H1 (cell line): ENCODE measurements at regions not wholly inside any gene's neighbourhood (a gene's known extent, or its start where the extent isn't known, plus 50 kb on each side); places are given as distances from the start of the nearest gene placed in this dataset.

Experiments used
- CTCF ChIA-PET: fragments of 300-600 bp; sonication (Branson Sonifier 250); formaldehyde crosslinking; loops from one replicate; lab custom pipeline; 2021; ENCODE audit not compliant: partially characterized antibody; lab: Charles Lee
- POLR2A ChIA-PET: fragments of 300-600 bp; sonication (Branson Sonifier 250); formaldehyde crosslinking; loops from one replicate; lab custom pipeline; 2021; ENCODE audit warnings: inconsistent platforms; ENCODE audit not compliant: partially characterized antibody; lab: Charles Lee
- DNase-seq, 2 experiments: peaks; one replicate each; pipeline versions ENCODE4 v3.0.0 to v3.0.0-alpha.2; 2010 to 2022; ENCODE audit warnings: low spot score in 2 of 2, low read depth in 1 of 2, mixed read lengths in 1 of 2
- FAIRE-seq: peaks from 2 replicates; lab custom pipeline; 2011; peaks lifted over from hg19 to GRCh38; lab: Jason Lieb, UNC
- H2AFZ ChIP-seq: 2 replicates; pipeline ENCODE4 v1.8.1; 2012; ENCODE audit warnings: low read length, inconsistent platforms
- H2AK5ac ChIP-seq: 2 replicates; pipeline ENCODE4 v1.6.1; 2013; ENCODE audit warnings: low read depth, low read length
- H2BK120ac ChIP-seq: replicated peaks from 2 replicates; pipeline ENCODE3; 2013; ENCODE audit warnings: low read depth, low read length, inconsistent platforms
- H2BK12ac ChIP-seq: 2 replicates; pipeline ENCODE4 v1.6.1; 2013; ENCODE audit warnings: low read depth, low read length
- H2BK15ac ChIP-seq: 2 replicates; pipeline ENCODE4 v1.6.1; 2013; ENCODE audit warnings: low read length
- H2BK20ac ChIP-seq: 2 replicates; pipeline ENCODE4 v1.6.1; 2013; ENCODE audit warnings: low read length
- H2BK5ac ChIP-seq: 2 replicates; pipeline ENCODE4 v1.6.1; 2013; ENCODE audit warnings: low read depth, low read length
- H3K14ac ChIP-seq: 2 replicates; pipeline ENCODE4 v1.6.1; 2013; ENCODE audit warnings: inconsistent platforms; ENCODE audit not compliant: insufficient read length
- H3K18ac ChIP-seq: 2 replicates; pipeline ENCODE4 v1.6.1; 2013; ENCODE audit warnings: low read length; ENCODE audit errors: extremely low read depth
- H3K23ac ChIP-seq: 2 replicates; pipeline ENCODE4 v1.6.1; 2013; ENCODE audit warnings: inconsistent platforms; ENCODE audit not compliant: insufficient read length
- H3K23me2 ChIP-seq: 2 replicates; pipeline ENCODE4 v1.6.1; 2013; ENCODE audit warnings: low read depth, low read length
- H3K27ac ChIP-seq: 2 replicates; pipeline ENCODE4 v1.6.1; 2011; ENCODE audit warnings: low read depth, low read length, inconsistent platforms
- H3K27me3 ChIP-seq, 4 experiments: replicated peaks in 1 of 4; 1 replicate in 1 of 4; 2 replicates in 3 of 4; pipeline versions ENCODE4 v1.6.1 to v1.8.1; 2011 to 2013; ENCODE audit warnings: low read length in 3 of 4, mild to moderate bottlenecking in 3 of 4, inconsistent platforms in 2 of 4, mixed read lengths in 2 of 4, moderate library complexity in 1 of 4; ENCODE audit not compliant: control insufficient read depth in 3 of 4, insufficient read depth in 3 of 4; ENCODE audit errors: extremely low read depth in 1 of 4
- H3K36me3 ChIP-seq, 4 experiments: 2 replicates each; pipeline versions ENCODE4 v1.6.1 to v1.8.1; 2011 to 2013; ENCODE audit warnings: mild to moderate bottlenecking in 4 of 4, low read length in 3 of 4, moderate library complexity in 2 of 4, control low read depth in 1 of 4, inconsistent platforms in 1 of 4; ENCODE audit not compliant: insufficient read depth in 4 of 4, control insufficient read depth in 2 of 4
- H3K4ac ChIP-seq: replicated peaks from 2 replicates; pipeline ENCODE3; 2013; ENCODE audit warnings: low read length, low read depth, mixed read lengths, inconsistent platforms; ENCODE audit not compliant: insufficient read length
- H3K4me1 ChIP-seq, 4 experiments: replicated peaks in 1 of 4; 1 replicate in 1 of 4; 2 replicates in 3 of 4; pipeline versions ENCODE4 v1.6.1 to v1.8.1; 2011 to 2013; ENCODE audit warnings: low read length in 3 of 4, inconsistent platforms in 2 of 4, mixed read lengths in 1 of 4; ENCODE audit not compliant: insufficient read depth in 4 of 4, control insufficient read depth in 3 of 4
- H3K4me2 ChIP-seq, 2 experiments: 2 replicates each; pipeline versions ENCODE4 v1.6.1 to v1.8.1; 2011 to 2013; ENCODE audit warnings: low read depth in 2 of 2, low read length in 2 of 2, control low read depth in 1 of 2, inconsistent platforms in 1 of 2, mild to moderate bottlenecking in 1 of 2; ENCODE audit not compliant: insufficient read depth in 1 of 2
- H3K4me3 ChIP-seq, 4 experiments: fragments of 200-600, 300-600 bp in 1 of 4; sonication (generic), shearing (Covaris generic), sonication (Bioruptor Twin) in 1 of 4; 2 replicates each; pipeline versions ENCODE4 v1.5.1 to v1.8.1; 2011 to 2016; ENCODE audit warnings: low read length in 4 of 4, low read depth in 3 of 4, control low read depth in 2 of 4, inconsistent platforms in 2 of 4, mild to moderate bottlenecking in 2 of 4, mixed read lengths in 1 of 4, moderate library complexity in 1 of 4; ENCODE audit not compliant: insufficient read depth in 2 of 4; ENCODE audit errors: extremely low read depth in 1 of 4
- H3K56ac ChIP-seq: replicated peaks from 2 replicates; pipeline ENCODE3; 2013; ENCODE audit warnings: low read depth, mild to moderate bottlenecking, mixed read lengths, low read length, inconsistent platforms; ENCODE audit not compliant: insufficient read length
- H3K79me1 ChIP-seq: 2 replicates; pipeline ENCODE4 v1.6.1; 2013; ENCODE audit warnings: low read depth, low read length, control low read depth
- H3K79me2 ChIP-seq, 2 experiments: 2 replicates each; pipeline versions ENCODE4 v1.6.1 to v1.8.1; 2012 to 2013; ENCODE audit warnings: low read length in 2 of 2, mild to moderate bottlenecking in 2 of 2, inconsistent platforms in 1 of 2; ENCODE audit not compliant: insufficient read depth in 2 of 2, control insufficient read depth in 1 of 2
- H3K9ac ChIP-seq, 4 experiments: replicated peaks in 1 of 4; 1 replicate in 1 of 4; 2 replicates in 3 of 4; pipeline versions ENCODE4 v1.6.1 to v1.8.1; 2011 to 2013; ENCODE audit warnings: low read depth in 3 of 4, low read length in 3 of 4, control low read depth in 2 of 4, mild to moderate bottlenecking in 2 of 4, moderate library complexity in 2 of 4, inconsistent platforms in 1 of 4; ENCODE audit errors: extremely low read depth in 1 of 4
- H3K9me3 ChIP-seq, 2 experiments: 2 replicates each; pipeline versions ENCODE4 v1.6.1 to v1.8.1; 2012 to 2013; ENCODE audit warnings: mild to moderate bottlenecking in 2 of 2, moderate library complexity in 2 of 2, control low read depth in 1 of 2, inconsistent platforms in 1 of 2, low read depth in 1 of 2, low read length in 1 of 2, mixed read lengths in 1 of 2; ENCODE audit not compliant: insufficient read depth in 2 of 2
- H4K20me1 ChIP-seq, 2 experiments: replicated peaks in 1 of 2; 2 replicates each; pipeline versions ENCODE3 to v1.8.1; 2011 to 2013; ENCODE audit warnings: inconsistent platforms in 2 of 2, low read length in 2 of 2, mild to moderate bottlenecking in 1 of 2; ENCODE audit not compliant: insufficient read depth in 2 of 2, control insufficient read depth in 1 of 2
- H4K5ac ChIP-seq: 2 replicates; pipeline ENCODE4 v1.6.1; 2013; ENCODE audit warnings: low read length, low read depth, mixed read lengths, inconsistent platforms; ENCODE audit not compliant: insufficient read length
- H4K8ac ChIP-seq: 2 replicates; pipeline ENCODE4 v1.8.0; 2013; ENCODE audit warnings: mild to moderate bottlenecking, moderate library complexity, low read length, inconsistent platforms; ENCODE audit not compliant: insufficient read depth; ENCODE audit errors: extremely low read depth
- H4K91ac ChIP-seq: replicated peaks from 2 replicates; pipeline ENCODE3; 2013; ENCODE audit warnings: low read length, mixed read lengths, inconsistent platforms; ENCODE audit not compliant: insufficient read length
- BACH1 ChIP-seq: IDR thresholded peaks from 2 replicates; pipeline ENCODE4 v1.6.1; 2012; ENCODE audit warnings: low read length, improper control_type of control experiment
- CBX8 ChIP-seq: fragments of 300-800, 300-1000 bp; sonication (generic); IDR thresholded peaks from 2 replicates; pipeline ENCODE4 v1.7.1; 2016; ENCODE audit warnings: low read depth, low read length, borderline replicate concordance
- EGR1 ChIP-seq: IDR thresholded peaks from 2 replicates; pipeline ENCODE4 v1.6.1; 2011; ENCODE audit warnings: low read depth, low read length, borderline replicate concordance
- EP300 ChIP-seq, 2 experiments: IDR thresholded peaks; 1 replicate in 1 of 2; 2 replicates in 1 of 2; pipeline ENCODE4 v1.6.1; 2011 to 2012; ENCODE audit warnings: low read depth in 2 of 2, low read length in 2 of 2, mild to moderate bottlenecking in 2 of 2, borderline replicate concordance in 1 of 2, inconsistent platforms in 1 of 2, moderate library complexity in 1 of 2
- EZH2 ChIP-seq: fragments of 200-600 bp; sonication (generic); IDR thresholded peaks from 2 replicates; pipeline ENCODE4 v1.7.1; 2012; ENCODE audit warnings: low read depth, mild to moderate bottlenecking, moderate library complexity, low read length, inconsistent platforms; ENCODE audit not compliant: severe bottlenecking
- FOSL1 ChIP-seq: IDR thresholded peaks from 2 replicates; pipeline ENCODE4 v1.6.1; 2011; ENCODE audit warnings: mild to moderate bottlenecking, low read depth, low read length, moderate library complexity; ENCODE audit not compliant: insufficient read depth
- GTF2F1 ChIP-seq: IDR thresholded peaks from 2 replicates; pipeline ENCODE4 v1.6.1; 2012; ENCODE audit warnings: low read depth, low read length, improper control_type of control experiment, borderline replicate concordance
- HDAC2 ChIP-seq, 2 experiments: fragments of 300-600 bp in 1 of 2; sonication (generic) in 1 of 2; IDR thresholded peaks; 2 replicates each; pipeline ENCODE4 v1.6.1; 2011 to 2012; ENCODE audit warnings: low read depth in 2 of 2, low read length in 2 of 2, mild to moderate bottlenecking in 2 of 2, moderate library complexity in 2 of 2, borderline replicate concordance in 1 of 2, inconsistent platforms in 1 of 2
- MAFK ChIP-seq: IDR thresholded peaks from 2 replicates; pipeline ENCODE4 v1.6.1; 2012; ENCODE audit warnings: low read depth, mild to moderate bottlenecking, improper control_type of control experiment, low read length
- TCF12 ChIP-seq: IDR thresholded peaks from 2 replicates; pipeline ENCODE4 v1.6.1; 2011; ENCODE audit warnings: low read depth, mild to moderate bottlenecking, low read length
- ZNF274 ChIP-seq: IDR thresholded peaks from 2 replicates; pipeline ENCODE4 v1.7.0; 2012; ENCODE audit warnings: low read length, borderline replicate concordance; ENCODE audit errors: extremely low read depth
- WGBS, 2 experiments: shearing (Covaris generic) in 1 of 2; methylation state at CpG; one replicate each; pipeline versions ENCODE4 v1.1.6 to v1.1.7; 2013 to 2015; ENCODE audit warnings: low lambda C conversion rate in 2 of 2, mixed read lengths in 2 of 2, inconsistent platforms in 1 of 2, low coverage in 1 of 2, missing lambda C conversion rate in 1 of 2; ENCODE audit not compliant: insufficient replicate concordance in 2 of 2, insufficient coverage in 1 of 2, insufficient read length in 1 of 2; ENCODE audit errors: extremely low coverage in 1 of 2, missing lambda C conversion rate in 1 of 2; 5-methylcytosine and 5-hydroxymethylcytosine counted together
- TF ChIP-seq, protein P1 (sequence below): IDR thresholded peaks from 2 replicates; pipeline ENCODE4 v1.6.1; 2011; ENCODE audit warnings: low read depth, mild to moderate bottlenecking, low read length; ENCODE audit not compliant: insufficient read depth
- TF ChIP-seq, protein P2 (sequence below): IDR thresholded peaks from 2 replicates; pipeline ENCODE4 v1.6.1; 2011; ENCODE audit warnings: low read length, improper control_type of control experiment

- WGBS, 2 experiments: 95% methylated on average over 2 of the region's 2 CpGs; no CpG with 5 or more reads in 1 of the 2 experiments
- Histone ChIP-seq H3K9ac (no peak overlapping the region), H2BK5ac (no peak overlapping the region), H3K23ac (no peak overlapping the region), H3K4ac (no peak overlapping the region), H3K4me3 (no peak overlapping the region), H2AFZ (no peak overlapping the region), H3K27me3 (no peaks in the 10 kb centered on the region), H4K20me1 (no peaks in the 10 kb centered on the region), H4K5ac (no peak overlapping the region), H2BK20ac (no peak overlapping the region; the same call in 1 of the 2 replicates), H3K18ac (no peak overlapping the region), H3K9me3 (peaks cover 9 to 13% of the 10 kb centered on the region in 2 experiments; a peak in 2 of 4 replicates), H2BK12ac (no peak overlapping the region), H3K23me2 (peaks cover under 1% of the 10 kb centered on the region; the same call in 1 of the 2 replicates), H3K56ac (no peak overlapping the region), H3K14ac (no peak overlapping the region), H3K4me1 (no peaks in the 10 kb centered on the region), H3K79me2 (no peaks in the 10 kb centered on the region), H2BK15ac (no peak overlapping the region), H4K8ac (no peak overlapping the region), H3K27ac (no peak overlapping the region), H3K36me3 (no peaks in the 10 kb centered on the region), H4K91ac (no peak overlapping the region), H2AK5ac (no peak overlapping the region), H3K79me1 (no peaks in the 10 kb centered on the region), H2BK120ac (no peak overlapping the region), H3K4me2 (no peak overlapping the region)
- no peak for DNase-seq
- ChIA-PET POLR2A (no interaction called here), CTCF (interaction anchor here (1.0 to 1.4 kb wide), 3 partner anchors 10 to 331 kb away, joined by 3 read pairs; no protein-coding TSS in a partner anchor)
- no peak for FAIRE-seq
- TF ChIP-seq EZH2 (no peak), EP300 (IDR thresholded peaks at IDR 0.05; ENCODE audit: borderline replicate concordance in 1 of 2, low read depth in 2 of 2, low read length in 2 of 2) (no peak), MAFK (no peak), TCF12 (no peak), GTF2F1 (no peak), FOSL1 (no peak), HDAC2 (IDR thresholded peaks at IDR 0.05; ENCODE audit: borderline replicate concordance in 1 of 2, low read depth in 2 of 2, low read length in 2 of 2) (no peak), EGR1 (no peak), ZNF274 (no peak), CBX8 (no peak), BACH1 (no peak)
- TF ChIP-seq, protein P1, sequence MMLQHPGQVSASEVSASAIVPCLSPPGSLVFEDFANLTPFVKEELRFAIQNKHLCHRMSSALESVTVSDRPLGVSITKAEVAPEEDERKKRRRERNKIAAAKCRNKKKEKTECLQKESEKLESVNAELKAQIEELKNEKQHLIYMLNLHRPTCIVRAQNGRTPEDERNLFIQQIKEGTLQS: no peak
- TF ChIP-seq, protein P2, sequence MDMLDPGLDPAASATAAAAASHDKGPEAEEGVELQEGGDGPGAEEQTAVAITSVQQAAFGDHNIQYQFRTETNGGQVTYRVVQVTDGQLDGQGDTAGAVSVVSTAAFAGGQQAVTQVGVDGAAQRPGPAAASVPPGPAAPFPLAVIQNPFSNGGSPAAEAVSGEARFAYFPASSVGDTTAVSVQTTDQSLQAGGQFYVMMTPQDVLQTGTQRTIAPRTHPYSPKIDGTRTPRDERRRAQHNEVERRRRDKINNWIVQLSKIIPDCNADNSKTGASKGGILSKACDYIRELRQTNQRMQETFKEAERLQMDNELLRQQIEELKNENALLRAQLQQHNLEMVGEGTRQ: no peak
These were observed 192.0 kb upstream of the RALGAPA2 start for GRCh38 chr20:20904501-20904831.
